ENCODE measurements at regions not wholly inside any gene's neighbourhood (a gene's known extent, or its start where the extent isn't known, plus 50 kb on each side); places are given as distances from the start of the nearest gene placed in this dataset.

GRCh38 chr2:181158427-181158826 is 178.0 kb downstream of the UBE2E3 start:
- ATAC-seq = no peak
- CTCF ChIA-PET = no interaction called here
- H3K79me2 ChIP-seq (ENCODE audit: insufficient read depth, low read length) = no peaks in the 10 kb centered on the region
- no peaks in the 10 kb centered on the region for H3K4me1 ChIP-seq (ENCODE audit: control insufficient read depth in 1 of 2, insufficient read depth in 2 of 2, low read length in 2 of 2)
- H3K9me2 ChIP-seq (ENCODE audit: insufficient read depth) = no peaks in the 10 kb centered on the region
- intact Hi-C loops (cut with micrococcal nuclease) = no loop called here
- DNase-seq (ENCODE audit: low read depth, low spot score) = no peak
- no peaks in the 10 kb centered on the region for H3K36me3 ChIP-seq (ENCODE audit: control insufficient read depth in 1 of 2, insufficient read depth in 2 of 2, low read length in 2 of 2)
- H3K27ac ChIP-seq (ENCODE audit: low read depth, low read length) = no peak overlapping the region
- H3K9me3 ChIP-seq (ENCODE audit: control insufficient read depth in 1 of 2, insufficient read depth in 1 of 2, low read depth in 1 of 2, low read length in 2 of 2) = peaks cover 0 to 4% of the 10 kb centered on the region in 2 experiments; a peak in 1 of 4 replicates
- no peak overlapping the region for H2AFZ ChIP-seq (ENCODE audit: low read depth, low read length, poor library complexity, severe bottlenecking)
- POLR2A ChIA-PET = no interaction called here
- H3K4me2 ChIP-seq (ENCODE audit: low read length) = no peak overlapping the region
- H3K4me3 ChIP-seq (replicated peaks in 1 of 2; ENCODE audit: low read depth in 1 of 2, low read length in 2 of 2) = no peak overlapping the region
- no peak overlapping the region for H3K9ac ChIP-seq (ENCODE audit: low read length)
- RAD21 ChIA-PET (ENCODE audit: low non-redundant PET in 1 of 2, low total read pairs in 2 of 2, uncharacterized antibody in 2 of 2, unreplicated experiment in 2 of 2) = no interaction called here
- H4K20me1 ChIP-seq (ENCODE audit: insufficient read depth) = no peaks in the 10 kb centered on the region
- no TSS peak for BruUV-seq (replicated peaks)
- no peaks in the 10 kb centered on the region for H3K27me3 ChIP-seq (ENCODE audit: insufficient read depth, low read length)
- TF ChIP-seq ATF3 (IDR thresholded peaks at IDR 0.05) (no peak), SRF (IDR thresholded peaks at IDR 0.05; ENCODE audit: low read depth) (no peak), CTCF (IDR thresholded peaks at IDR 0.05 in 2 of 3, conservative IDR thresholded peaks at IDR 0.05 in 1 of 3; ENCODE audit: borderline replicate concordance in 1 of 3, insufficient read depth in 1 of 3, low read depth in 2 of 3, low read length in 2 of 3) (no peak), YY1 (IDR thresholded peaks at IDR 0.05; ENCODE audit: extremely low read depth, insufficient replicate concordance, low read depth, low read length) (no peak), EZH2phosphoT487 (IDR thresholded peaks at IDR 0.05; ENCODE audit: borderline replicate concordance) (no peak), FOSL1 (IDR thresholded peaks at IDR 0.05; ENCODE audit: low read depth) (no peak), SIN3A (IDR thresholded peaks at IDR 0.05; ENCODE audit: low read depth) (no peak), ZNF274 (IDR thresholded peaks at IDR 0.05; ENCODE audit: low read depth, low read length) (no peak), TCF7L2 (IDR thresholded peaks at IDR 0.05; ENCODE audit: borderline replicate concordance, extremely low read depth, insufficient read depth, insufficient read length) (no peak), EGR1 (IDR thresholded peaks at IDR 0.05; ENCODE audit: low read depth) (no peak)

Data from HCT116 (cell line).